ENCODE measurements at regions not wholly inside any gene's neighbourhood (a gene's known extent, or its start where the extent isn't known, plus 50 kb on each side); places are given as distances from the start of the nearest gene placed in this dataset.

GRCh38 chr17:79184219-79184618 lies 109.6 kb downstream of the ENGASE start:
- H3K4me3 ChIP-seq (ENCODE audit: low read depth, low read length) = no peak overlapping the region
- TF ChIP-seq MAX (IDR thresholded peaks at IDR 0.05; ENCODE audit: low read depth, low read length) (no peak), MYC (IDR thresholded peaks at IDR 0.05; ENCODE audit: low read depth, low read length) (no peak), POLR2A (IDR thresholded peaks at IDR 0.05; ENCODE audit: extremely low read depth, insufficient read length) (no peak), CTCF (IDR thresholded peaks at IDR 0.05; ENCODE audit: low read depth, low read length) (no peak)
- DNase-seq (ENCODE audit: low read depth) = no peak

GRCh38 chr17:79183293-79184158 lies 108.9 kb downstream of the ENGASE start:
- TF ChIP-seq POLR2A (IDR thresholded peaks at IDR 0.05; ENCODE audit: extremely low read depth, insufficient read length) (no peak), MAX (IDR thresholded peaks at IDR 0.05; ENCODE audit: low read depth, low read length) (no peak), MYC (IDR thresholded peaks at IDR 0.05; ENCODE audit: low read depth, low read length) (no peak), CTCF (IDR thresholded peaks at IDR 0.05; ENCODE audit: low read depth, low read length) (no peak)
- H3K4me3 ChIP-seq (ENCODE audit: low read depth, low read length) = no peak overlapping the region
- DNase-seq (ENCODE audit: low read depth) = no peak

- TF ChIP-seq MYC (IDR thresholded peaks at IDR 0.05; ENCODE audit: low read depth, low read length) (no peak), CTCF (IDR thresholded peaks at IDR 0.05; ENCODE audit: low read depth, low read length) (no peak), POLR2A (IDR thresholded peaks at IDR 0.05; ENCODE audit: extremely low read depth, insufficient read length) (no peak), MAX (IDR thresholded peaks at IDR 0.05; ENCODE audit: low read depth, low read length) (no peak)
- no peak for DNase-seq (ENCODE audit: low read depth)
- no peak overlapping the region for H3K4me3 ChIP-seq (ENCODE audit: low read depth, low read length)
Observed at GRCh38 chr17:79183043-79183292, 108.3 kb downstream of the ENGASE start.

GRCh38 chr17:79182176-79183042 lies 107.8 kb downstream of the ENGASE start:
- no peak overlapping the region for H3K4me3 ChIP-seq (ENCODE audit: low read depth, low read length)
- peak; percentile 20 for DNase-seq (ENCODE audit: low read depth)

More at GRCh38 chr17:79182176-79183042, 107.8 kb downstream of the ENGASE start:
- no peak for TF ChIP-seq MYC (IDR thresholded peaks at IDR 0.05; ENCODE audit: low read depth, low read length)
- TF ChIP-seq POLR2A (IDR thresholded peaks at IDR 0.05; ENCODE audit: extremely low read depth, insufficient read length) = no peak
- TF ChIP-seq CTCF (IDR thresholded peaks at IDR 0.05; ENCODE audit: low read depth, low read length) = no peak
- no peak for TF ChIP-seq MAX (IDR thresholded peaks at IDR 0.05; ENCODE audit: low read depth, low read length)
